NB4 (cell line): ENCODE measurements at regions not wholly inside any gene's neighbourhood (a gene's known extent, or its start where the extent isn't known, plus 50 kb on each side); places are given as distances from the start of the nearest gene placed in this dataset.

Source experiments
- CTCF ChIP-seq: IDR thresholded peaks from one replicate; pipeline ENCODE4 v1.5.1; 2012; ENCODE audit warnings: low read depth, low read length
- POLR2A ChIP-seq: IDR thresholded peaks from 2 replicates; pipeline ENCODE4 v1.6.1; 2011; ENCODE audit warnings: mild to moderate bottlenecking; ENCODE audit not compliant: insufficient read length; ENCODE audit errors: extremely low read depth

DNA sequence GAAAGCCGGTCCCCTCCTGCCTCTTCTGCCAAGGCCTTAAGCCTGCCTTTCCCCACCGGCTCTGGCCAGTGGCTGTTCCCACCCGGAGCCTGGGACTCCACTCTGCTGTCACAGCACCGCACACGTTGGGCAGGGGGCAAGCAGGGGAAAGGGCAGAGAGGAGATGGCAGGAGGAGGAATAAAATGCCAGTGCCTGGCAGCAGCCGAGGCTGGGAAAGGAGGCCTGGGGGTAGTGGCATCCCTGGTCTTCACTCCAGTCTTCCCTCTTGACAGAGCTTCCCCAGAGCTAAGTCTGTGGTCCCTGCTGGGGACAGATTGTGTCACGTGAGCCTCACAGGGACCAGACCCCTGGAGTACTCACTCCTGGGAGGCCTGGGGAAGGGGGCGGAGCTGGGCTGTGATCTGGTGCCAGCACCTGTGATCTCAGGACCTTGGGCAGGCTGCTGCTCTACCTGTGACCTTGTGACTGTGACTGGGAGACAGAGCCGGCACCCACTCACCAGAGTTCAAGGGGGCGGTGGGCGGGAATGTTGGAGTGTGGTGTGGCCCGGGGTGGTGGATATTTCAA lies 97.2 kb upstream of the GSE1 start:
- TF ChIP-seq POLR2A = no peak
- TF ChIP-seq CTCF = no peak
